ENCODE measurements at regions not wholly inside any gene's neighbourhood (a gene's known extent, or its start where the extent isn't known, plus 50 kb on each side); places are given as distances from the start of the nearest gene placed in this dataset.

GRCh38 chr5:125695996-125696655 lies 727.1 kb upstream of the GRAMD2B start:
- TF ChIP-seq USF1 (IDR thresholded peaks at IDR 0.05) (no peak), EP300 (IDR thresholded peaks at IDR 0.05; ENCODE audit: borderline replicate concordance) (no peak), CEBPB (IDR thresholded peaks at IDR 0.05) (no peak), TAF1 (IDR thresholded peaks at IDR 0.05; ENCODE audit: low read depth) (no peak), REST (IDR thresholded peaks at IDR 0.05; ENCODE audit: low read depth) (no peak), ZBTB7A (IDR thresholded peaks at IDR 0.05; ENCODE audit: low read depth) (no peak), FOXM1 (IDR thresholded peaks at IDR 0.05; ENCODE audit: borderline replicate concordance, low read depth) (no peak), YY1 (IDR thresholded peaks at IDR 0.05; ENCODE audit: low read depth) (no peak), MAX (IDR thresholded peaks at IDR 0.05) (no peak)
